Caco-2 (cell line): ENCODE measurements at regions not wholly inside any gene's neighbourhood (a gene's known extent, or its start where the extent isn't known, plus 50 kb on each side); places are given as distances from the start of the nearest gene placed in this dataset.

Source experiments
- BruUV-seq: library from RNA; stranded (reverse); fragments of 400-500 nt; replicated peaks from 2 replicates; lab custom pipeline; 2021; lab: Mats Ljungman, UMichigan
- CTCF ChIA-PET: fragments of 300-600 bp; sonication (Branson Sonifier 250); formaldehyde crosslinking; loops from one replicate; lab custom pipeline; 2022; ENCODE audit warnings: antibody characterized with exemption; lab: Charles Lee
- POLR2A ChIA-PET: fragments of 300-600 bp; sonication (Branson Sonifier 250); formaldehyde crosslinking; loops from one replicate; lab custom pipeline; 2022; ENCODE audit warnings: antibody characterized with exemption; lab: Charles Lee
- DNase-seq, 2 experiments: peaks; one replicate each; pipeline versions ENCODE4 v3.0.0 to v3.0.0-alpha.2; 2020 to 2022
- H3K27me3 ChIP-seq: replicated peaks from 2 replicates; pipeline ENCODE4 v1.6.0; 2011; ENCODE audit warnings: low read length; ENCODE audit not compliant: control insufficient read depth, insufficient read depth
- H3K36me3 ChIP-seq: 2 replicates; pipeline ENCODE4 v1.5.1; 2011; ENCODE audit warnings: low read length; ENCODE audit not compliant: control insufficient read depth, insufficient read depth
- H3K4me1 ChIP-seq: fragments of 250-450 bp; sonication (Bioruptor Pico); 2 replicates; pipeline ENCODE4 v1.5.1; 2020; ENCODE audit warnings: mild to moderate bottlenecking
- H3K4me3 ChIP-seq: 2 replicates; pipeline ENCODE4 v1.5.1; 2011; ENCODE audit warnings: low read depth, mild to moderate bottlenecking, control low read depth, low read length
- H3K9me3 ChIP-seq: fragments of 250-450 bp; sonication (Bioruptor Pico); 2 replicates; pipeline ENCODE4 v1.5.1; 2020; ENCODE audit warnings: mild to moderate bottlenecking, moderate library complexity
- H3K27ac Mint-ChIP-seq: one replicate; pipeline ENCODE4 v1.8.0; 2022; ENCODE audit warnings: mixed read lengths; ENCODE audit not compliant: unreplicated experiment
- H3K27me3 Mint-ChIP-seq: one replicate; pipeline ENCODE4 v1.8.0; 2022; ENCODE audit warnings: mixed read lengths; ENCODE audit not compliant: insufficient read depth, unreplicated experiment
- H3K36me3 Mint-ChIP-seq: one replicate; pipeline ENCODE4 v1.8.0; 2022; ENCODE audit warnings: mild to moderate bottlenecking, mixed read lengths; ENCODE audit not compliant: insufficient read depth, unreplicated experiment
- H3K4me1 Mint-ChIP-seq: one replicate; pipeline ENCODE4 v1.8.0; 2022; ENCODE audit warnings: low read depth, mixed read lengths; ENCODE audit not compliant: unreplicated experiment
- H3K4me3 Mint-ChIP-seq: one replicate; pipeline ENCODE4 v1.8.0; 2022; ENCODE audit warnings: mild to moderate bottlenecking, moderate library complexity, mixed read lengths; ENCODE audit not compliant: unreplicated experiment
- H3K9me3 Mint-ChIP-seq: one replicate; pipeline ENCODE4 v1.8.0; 2022; ENCODE audit warnings: mixed read lengths; ENCODE audit not compliant: unreplicated experiment
- CTCF ChIP-seq, 2 experiments: fragments of 200-600 bp in 1 of 2; IDR thresholded peaks; 1 replicate in 1 of 2; 2 replicates in 1 of 2; pipeline versions ENCODE4 v1.5.1 to v1.8.0; 2011 to 2022; ENCODE audit warnings: antibody characterized with exemption in 1 of 2, control low read depth in 1 of 2, inconsistent platforms in 1 of 2, low read depth in 1 of 2, low read length in 1 of 2, mild to moderate bottlenecking in 1 of 2, moderate library complexity in 1 of 2; ENCODE audit not compliant: insufficient read depth in 1 of 2, severe bottlenecking in 1 of 2, unreplicated experiment in 1 of 2
- intact Hi-C: fragments of 100-400 bp; cut with micrococcal nuclease; formaldehyde crosslinking; loops from one replicate; pipeline ENCODE4 v1.10.0; 2022; ENCODE audit not compliant: unreplicated experiment

- POLR2A ChIA-PET = no interaction called here
- H3K27me3 Mint-ChIP-seq = peaks cover 6% of the 10 kb centered on the region
Observed at GRCh38 chr10:36801660-36802059, 323.7 kb upstream of the ANKRD30A start.

GRCh38 chr10:36794981-36795380, 330.4 kb upstream of the ANKRD30A start:
- Mint-ChIP-seq H3K27ac (no peak overlapping the region), H3K4me3 (no peak overlapping the region), H3K27me3 (peaks cover 4% of the 10 kb centered on the region), H3K4me1 (no peaks in the 10 kb centered on the region), H3K36me3 (no peaks in the 10 kb centered on the region), H3K9me3 (no peaks in the 10 kb centered on the region)
- no peaks in the 10 kb centered on the region for H3K4me1 ChIP-seq
- H3K27me3 ChIP-seq = no peaks in the 10 kb centered on the region
- no peak overlapping the region for H3K4me3 ChIP-seq
- no peaks in the 10 kb centered on the region for H3K36me3 ChIP-seq
- BruUV-seq = no TSS peak
- CTCF ChIA-PET = no interaction called here
- TF ChIP-seq CTCF (IDR thresholded peaks at IDR 0.05; ENCODE audit: insufficient read depth in 1 of 2, low read depth in 1 of 2, low read length in 1 of 2, severe bottlenecking in 1 of 2, unreplicated experiment in 1 of 2) = no peak
- POLR2A ChIA-PET = no interaction called here
- no peak for DNase-seq
- intact Hi-C loops = no loop called here
- H3K9me3 ChIP-seq = no peaks in the 10 kb centered on the region

More at GRCh38 chr10:36801660-36802059, 323.7 kb upstream of the ANKRD30A start:
- H3K4me1 ChIP-seq = no peaks in the 10 kb centered on the region
- BruUV-seq = no TSS peak
- Mint-ChIP-seq H3K4me1 (no peaks in the 10 kb centered on the region), H3K4me3 (no peak overlapping the region), H3K36me3 (no peaks in the 10 kb centered on the region), H3K27ac (no peak overlapping the region), H3K9me3 (no peaks in the 10 kb centered on the region)
- H3K4me3 ChIP-seq = no peak overlapping the region
- no peaks in the 10 kb centered on the region for H3K9me3 ChIP-seq
- TF ChIP-seq CTCF (IDR thresholded peaks at IDR 0.05; ENCODE audit: insufficient read depth in 1 of 2, low read depth in 1 of 2, low read length in 1 of 2, severe bottlenecking in 1 of 2, unreplicated experiment in 1 of 2) = no peak
- intact Hi-C loops = no loop called here
- no peaks in the 10 kb centered on the region for H3K27me3 ChIP-seq
- no peaks in the 10 kb centered on the region for H3K36me3 ChIP-seq
- CTCF ChIA-PET = no interaction called here
- DNase-seq = no peak

GRCh38 chr10:36789974-36790373, 335.4 kb upstream of the ANKRD30A start:
- TF ChIP-seq CTCF (IDR thresholded peaks at IDR 0.05; ENCODE audit: insufficient read depth in 1 of 2, low read depth in 1 of 2, low read length in 1 of 2, severe bottlenecking in 1 of 2, unreplicated experiment in 1 of 2) = no peak
- intact Hi-C loops = no loop called here
- ChIA-PET CTCF (no interaction called here), POLR2A (no interaction called here)
- no TSS peak for BruUV-seq
- no peak overlapping the region for H3K4me3 Mint-ChIP-seq
- H3K27me3 ChIP-seq = no peaks in the 10 kb centered on the region
- no peaks in the 10 kb centered on the region for H3K9me3 ChIP-seq
- no peaks in the 10 kb centered on the region for H3K27me3 Mint-ChIP-seq
- H3K36me3 ChIP-seq = no peaks in the 10 kb centered on the region
- no peak for DNase-seq
- H3K4me1 ChIP-seq = no peaks in the 10 kb centered on the region
- no peaks in the 10 kb centered on the region for H3K4me1 Mint-ChIP-seq
- H3K36me3 Mint-ChIP-seq = no peaks in the 10 kb centered on the region
- no peaks in the 10 kb centered on the region for H3K9me3 Mint-ChIP-seq
- no peak overlapping the region for H3K4me3 ChIP-seq
- H3K27ac Mint-ChIP-seq = no peak overlapping the region
